DMS 273 (cell line): ENCODE measurements at regions not wholly inside any gene's neighbourhood (a gene's known extent, or its start where the extent isn't known, plus 50 kb on each side); places are given as distances from the start of the nearest gene placed in this dataset.
"Not testable (repeated sequence)": the region's sequence is repeated elsewhere in the genome, so short reads cannot be mapped to it uniquely, and the experiment has no call there.

ENCODE experiments used
- DNase-seq: peaks from one replicate; lab custom pipeline; 2025; ENCODE audit not compliant: unreplicated experiment; lab: John Stamatoyannopoulos, UW

DNA sequence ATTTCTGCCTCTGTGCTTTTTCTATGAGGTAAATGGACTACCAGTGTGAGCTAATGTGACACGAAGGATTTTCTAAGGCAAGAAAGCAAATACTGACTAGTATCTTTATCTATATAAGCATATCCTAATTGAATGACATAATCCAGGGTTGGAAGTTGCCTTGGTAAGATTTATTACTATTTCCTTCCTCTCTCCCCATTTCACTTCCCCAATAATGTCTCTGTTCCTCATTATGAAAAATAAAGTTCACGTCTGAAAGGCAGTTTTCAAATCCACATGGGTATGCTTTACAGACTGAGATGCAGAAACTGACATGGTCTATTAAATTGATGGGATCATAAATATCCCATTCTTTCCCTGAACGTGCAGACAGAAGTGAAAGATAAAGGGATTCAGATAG is 86.0 kb downstream of the DTWD1 start:
- DNase-seq: no peak

DNA sequence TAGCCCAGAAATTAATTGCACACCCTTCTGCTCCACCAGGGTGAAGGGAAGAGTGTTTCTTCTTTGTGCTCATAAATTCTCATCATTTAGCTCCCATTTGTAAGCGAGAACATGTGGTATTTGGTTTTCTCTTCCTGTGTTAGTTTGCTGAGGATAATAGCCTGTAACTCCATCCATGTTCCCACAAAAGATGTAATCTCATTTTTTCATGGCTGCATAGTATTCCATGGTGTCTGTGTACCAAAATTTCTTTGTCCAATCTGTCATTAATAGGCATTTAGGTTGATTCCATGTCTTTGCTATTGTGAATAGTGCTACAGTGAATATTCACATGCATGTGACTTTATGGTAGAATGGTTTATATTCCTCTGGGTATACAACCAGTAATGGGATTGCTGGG is 86.8 kb downstream of the DTWD1 start:
- DNase-seq: no peak

DNA sequence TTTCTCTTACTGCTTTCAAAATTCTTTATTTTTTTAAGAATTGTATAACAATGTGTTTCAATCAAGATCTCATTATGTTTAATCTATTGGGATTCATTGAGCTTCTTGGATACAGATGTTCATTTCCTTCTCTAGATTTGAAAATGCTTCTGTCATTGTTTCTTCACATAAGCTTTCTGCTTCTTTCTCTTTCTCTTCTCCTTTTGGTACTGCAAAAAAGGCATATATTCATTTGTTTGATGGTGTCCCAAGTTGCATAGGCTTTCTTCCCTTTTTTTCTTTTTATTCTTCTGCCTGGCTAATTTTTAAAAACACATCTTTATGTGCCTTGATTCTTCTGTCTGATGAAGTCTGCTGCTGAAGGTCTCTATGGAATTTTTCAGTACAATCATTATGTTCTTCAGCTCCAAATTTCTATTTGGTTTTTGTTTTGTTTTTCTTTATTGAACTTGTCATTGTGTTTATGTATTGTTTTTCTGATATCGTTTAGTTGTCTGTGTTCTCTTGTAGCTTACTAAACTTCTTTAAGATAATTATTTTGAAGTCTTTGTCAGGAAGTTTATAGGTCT is 88.9 kb downstream of the DTWD1 start:
- DNase-seq: no peak

DNA sequence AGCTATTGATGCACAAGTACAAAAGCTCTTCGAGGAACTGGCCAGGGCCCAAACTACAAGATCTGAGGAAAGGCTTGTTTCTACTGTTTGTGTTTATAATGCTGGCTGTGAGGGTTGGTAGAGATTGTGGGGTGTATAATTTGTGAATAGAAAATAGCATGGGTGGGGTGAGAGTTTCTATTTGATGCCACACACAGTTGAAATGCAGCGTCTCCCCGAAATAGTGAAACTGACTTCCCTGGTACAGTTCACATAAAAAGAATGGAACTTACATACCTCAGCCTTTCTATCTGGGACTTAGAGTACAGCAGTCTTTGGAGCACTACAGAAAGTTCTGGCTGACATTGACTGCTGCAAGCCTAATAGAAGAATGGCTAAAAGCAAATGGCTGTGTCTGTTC is 91.3 kb downstream of the DTWD1 start:
- DNase-seq: no peak

DNA sequence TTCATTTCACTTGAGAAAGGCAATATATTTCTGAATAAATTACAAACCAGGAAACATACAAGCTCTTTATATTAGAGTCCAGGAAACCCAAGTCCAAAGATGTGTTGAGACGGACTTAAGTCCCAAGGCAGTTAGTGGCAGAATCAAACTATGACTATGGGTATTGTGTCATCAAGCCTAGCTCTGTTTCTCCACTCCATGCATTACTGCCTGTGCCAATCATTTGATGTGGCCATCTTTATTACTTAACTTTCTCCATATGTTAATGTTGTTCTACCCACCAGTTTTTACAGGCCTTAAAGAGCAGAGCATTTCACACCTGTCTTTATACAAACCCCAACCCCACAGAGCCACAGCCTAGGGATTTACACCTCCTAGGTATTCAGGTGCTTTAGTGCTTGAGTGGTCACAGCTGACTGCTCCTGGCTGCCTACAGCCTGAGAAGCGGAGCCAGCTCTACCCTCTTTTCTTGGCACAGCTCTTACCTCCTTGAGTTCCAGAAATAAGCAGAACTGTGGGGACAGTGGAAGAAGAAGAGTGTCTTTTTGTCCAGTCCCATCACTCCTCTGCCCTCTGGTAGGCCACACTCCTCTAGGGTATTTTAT is 92.1 kb downstream of the DTWD1 start:
- no peak for DNase-seq

DNA sequence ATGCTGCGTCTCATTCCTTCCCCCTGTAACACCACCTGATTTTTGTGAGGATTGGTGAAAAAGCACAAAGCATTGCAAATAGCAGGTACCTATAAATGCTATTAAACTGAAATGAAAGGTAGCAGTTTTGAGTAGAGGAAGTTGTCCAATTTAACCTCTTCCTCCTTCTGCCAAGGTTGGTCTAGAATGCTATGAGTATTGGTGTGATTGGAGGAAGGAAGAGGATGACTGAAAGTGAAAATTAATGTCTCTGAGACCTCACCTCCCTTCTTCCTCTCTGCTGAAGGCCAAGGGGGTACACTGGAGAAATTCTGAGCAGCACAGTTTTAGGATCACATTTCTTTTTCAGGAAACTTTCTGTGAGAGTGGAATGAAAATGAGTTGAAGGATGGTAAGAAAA is 94.4 kb downstream of the DTWD1 start:
- DNase-seq: no peak

DNA sequence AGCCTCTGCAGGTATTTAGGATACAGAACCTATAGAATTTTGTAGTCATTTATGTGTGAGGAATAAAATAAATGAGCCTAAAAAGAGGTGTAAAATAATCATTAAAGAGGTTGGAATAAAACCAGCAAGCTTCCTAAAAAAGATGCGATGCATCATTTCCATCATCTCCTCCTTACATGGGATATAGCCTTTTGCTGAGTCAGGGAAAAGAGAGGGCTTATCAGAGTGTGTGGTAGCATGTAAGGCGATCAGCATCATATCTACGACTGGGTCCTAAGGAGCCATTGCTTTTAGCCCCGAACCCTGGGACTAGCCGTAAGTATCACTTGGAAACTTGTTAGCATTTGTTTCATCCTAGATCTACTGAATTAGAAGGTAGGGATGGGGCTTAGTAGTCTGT is 94.9 kb downstream of the DTWD1 start:
- no peak for DNase-seq

DNA sequence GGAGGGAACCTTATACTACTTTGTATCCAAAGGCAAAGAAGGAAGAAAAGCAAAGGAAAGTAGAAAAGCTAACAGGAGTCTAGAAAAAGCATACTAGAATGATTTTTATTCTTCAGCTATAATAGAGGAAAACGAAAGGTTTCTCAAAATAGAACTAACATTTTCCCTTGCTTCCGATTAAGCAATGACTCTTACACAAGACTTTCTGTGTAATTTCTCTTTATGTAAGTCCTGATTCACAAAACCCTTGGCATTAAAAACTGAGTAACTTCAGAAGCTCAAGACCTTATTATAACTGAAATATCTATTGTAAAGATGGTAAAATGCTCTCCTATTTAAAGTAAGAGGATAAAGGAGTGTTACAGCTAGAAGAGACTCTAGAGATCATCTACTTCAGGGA is 97.4 kb downstream of the DTWD1 start:
- DNase-seq: no peak

DNA sequence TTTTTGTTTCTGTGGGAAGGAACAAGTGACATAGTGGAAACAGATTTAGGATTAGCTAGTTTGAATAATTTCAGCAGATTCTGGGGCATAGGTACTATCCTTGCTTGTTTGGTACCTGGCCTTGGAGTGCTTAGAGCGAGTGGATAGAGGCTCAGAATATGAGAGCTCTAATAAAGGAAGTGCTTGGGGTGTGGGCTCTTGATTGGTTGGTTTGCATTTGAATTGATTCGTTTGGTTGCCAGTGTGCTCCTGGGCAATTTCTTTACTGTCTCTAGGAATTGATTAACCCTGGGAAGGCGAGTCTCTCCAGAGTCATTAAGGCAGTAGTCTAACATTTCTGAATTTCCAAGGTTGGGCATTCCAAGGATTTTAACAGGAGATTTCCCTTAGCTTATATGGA is 98.0 kb downstream of the DTWD1 start:
- no peak for DNase-seq

DNA sequence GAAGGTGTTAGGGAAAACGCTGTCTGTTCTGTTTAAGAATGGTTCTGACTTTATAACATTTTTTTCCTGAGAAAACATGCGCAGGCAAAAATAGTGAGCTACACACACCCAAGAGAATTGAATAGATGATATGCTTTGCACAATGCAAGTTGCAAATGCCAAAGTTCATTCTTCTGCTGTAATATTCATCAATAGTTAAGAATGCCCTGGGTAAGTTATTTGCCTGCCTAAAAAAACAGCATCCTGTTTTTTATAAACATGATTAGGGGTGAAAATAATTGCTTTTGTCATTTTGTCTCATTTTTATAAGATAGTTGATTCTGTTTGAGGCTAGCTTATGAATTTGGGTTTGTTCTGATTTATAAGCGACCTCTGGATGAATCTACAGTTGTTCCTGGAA is 99.4 kb downstream of the DTWD1 start:
- DNase-seq: no peak

DNA sequence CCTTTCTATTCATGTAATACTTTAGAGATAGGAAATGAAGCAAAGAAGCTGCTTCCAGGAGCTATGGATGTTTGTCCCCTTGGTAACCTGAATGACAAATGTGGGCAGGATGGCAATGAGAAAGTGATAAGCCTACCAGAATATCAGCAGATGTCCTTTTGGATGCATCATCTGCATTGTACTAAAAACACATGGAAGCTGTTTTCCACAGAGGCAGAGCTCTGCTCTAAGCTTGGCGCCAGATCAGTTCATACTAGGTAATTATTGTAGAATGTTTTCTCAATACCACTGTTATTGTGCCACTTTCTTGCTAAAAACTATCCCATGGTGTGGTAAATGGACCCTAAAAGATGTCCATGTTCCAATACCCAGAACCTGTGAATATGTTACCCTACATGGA is 100.2 kb downstream of the DTWD1 start:
- DNase-seq: no peak

DNA sequence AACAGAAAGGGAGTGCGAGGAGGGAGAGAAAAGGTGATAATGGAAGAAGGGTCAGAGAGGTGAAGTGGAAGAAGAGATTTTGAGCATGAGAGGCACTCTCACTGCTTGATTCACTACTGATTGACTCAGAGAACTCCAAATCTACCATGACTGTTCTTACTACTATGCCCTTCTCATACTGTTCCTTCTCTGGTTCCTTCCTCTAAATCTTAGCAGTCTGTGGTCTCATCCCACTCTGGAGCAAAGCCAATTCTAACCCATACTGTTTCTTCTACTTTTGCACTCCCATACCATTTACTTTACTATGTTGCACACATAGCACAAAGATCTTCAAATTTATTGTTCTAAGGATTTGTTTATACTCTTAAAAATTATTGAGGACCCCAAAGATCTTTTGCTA is 100.8 kb downstream of the DTWD1 start:
- no peak for DNase-seq

DNA sequence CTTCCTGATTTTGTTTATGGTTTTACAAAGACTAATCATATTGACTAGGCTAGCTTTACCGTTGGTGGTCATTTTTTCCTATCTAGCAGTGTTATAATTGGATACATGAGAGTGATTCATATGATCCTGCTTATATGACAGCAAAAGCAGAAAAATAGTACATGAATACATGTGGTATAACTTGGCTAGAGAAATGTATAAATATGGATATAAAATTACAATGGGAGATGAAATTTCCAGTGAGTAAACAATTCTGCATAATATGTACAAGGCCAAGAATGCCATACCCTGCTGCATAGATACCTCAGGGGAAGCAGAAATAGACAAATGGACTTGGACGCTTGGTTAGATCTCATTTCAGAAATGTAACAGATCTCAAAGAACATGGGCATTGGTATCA is 103.1 kb downstream of the DTWD1 start:
- DNase-seq: no peak

DNA sequence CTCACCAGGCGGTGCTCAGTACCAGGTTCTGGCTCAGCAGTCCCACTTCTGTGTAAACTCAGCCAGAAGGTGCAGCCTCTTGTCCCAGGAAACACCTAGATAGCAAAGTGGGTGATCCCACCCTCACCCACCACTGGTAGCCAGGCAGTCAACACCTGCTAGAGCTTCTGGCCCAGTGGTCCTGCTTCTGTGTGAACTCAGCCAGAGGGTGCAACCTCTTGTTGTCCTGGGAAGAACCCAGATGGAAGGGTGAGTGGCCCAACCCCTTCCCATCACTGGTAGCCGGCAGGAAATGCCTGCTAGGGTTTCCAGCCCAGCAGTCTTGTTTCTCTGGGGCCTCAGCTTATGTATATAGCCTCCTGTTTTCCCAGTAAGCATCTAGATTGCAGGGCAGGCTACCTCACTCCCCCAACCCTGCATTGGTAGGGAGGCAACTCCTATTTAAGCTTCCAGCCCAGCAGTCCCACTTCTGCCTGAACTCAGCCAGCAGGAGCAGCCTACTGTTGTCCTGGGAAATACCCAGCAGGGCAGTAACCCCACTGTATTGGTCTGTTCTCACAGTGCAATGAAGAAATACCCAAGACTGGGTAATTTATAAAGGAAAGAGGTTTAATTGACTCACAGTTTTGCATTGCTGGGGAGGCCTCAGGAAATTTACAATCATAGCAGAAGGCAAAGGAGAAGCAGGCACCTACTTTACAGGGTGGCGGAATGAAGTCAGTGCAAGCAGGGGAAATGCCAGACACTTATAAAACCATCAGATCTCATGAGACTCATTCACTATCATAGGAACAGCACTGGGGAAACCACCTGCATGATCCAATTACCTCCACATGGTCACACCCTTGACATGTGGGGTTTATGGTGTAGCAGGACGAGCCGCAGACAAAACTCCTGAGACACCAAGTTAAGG is 110.6 kb downstream of the DTWD1 start:
- peak; percentile 3 for DNase-seq

DNA sequence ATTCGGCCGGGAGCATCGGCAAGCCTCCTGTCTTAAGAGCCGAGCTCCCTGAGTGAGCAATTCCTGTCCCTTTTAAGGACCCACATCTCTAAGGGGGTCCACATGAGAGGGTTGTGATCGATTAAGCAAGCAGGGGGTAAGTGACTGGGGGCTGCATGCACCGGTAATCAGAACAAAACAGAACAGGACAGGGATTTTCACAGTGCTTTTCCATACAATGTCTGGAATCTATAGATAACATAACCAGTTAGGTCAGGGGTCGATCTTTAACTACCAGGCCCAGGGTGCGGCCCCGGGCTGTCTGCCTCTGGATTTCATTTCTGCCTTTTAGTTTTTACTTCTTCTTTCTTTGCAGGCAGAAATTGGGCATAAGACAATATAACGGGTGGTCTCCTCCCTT is 111.3 kb downstream of the DTWD1 start:
- not testable (repeated sequence) for DNase-seq

DNA sequence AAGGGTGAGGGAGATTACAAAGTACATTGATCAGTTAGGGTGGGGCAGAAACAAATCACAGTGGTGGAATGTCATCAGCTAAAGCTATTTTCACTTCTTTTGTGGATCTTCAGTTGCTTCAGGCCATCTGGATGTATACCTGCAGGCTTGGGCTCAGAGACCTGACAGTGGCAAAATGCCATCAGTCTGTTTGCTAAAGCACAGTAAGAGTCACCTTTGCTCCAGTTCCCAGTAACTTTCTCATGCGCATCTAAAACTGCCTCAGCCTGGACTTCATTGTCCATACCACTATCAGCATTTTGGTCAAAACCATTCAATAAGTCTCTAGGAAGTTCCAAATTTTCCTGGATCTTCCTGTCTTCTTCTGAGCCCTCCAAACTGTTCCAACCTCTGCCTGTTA is 113.2 kb downstream of the DTWD1 start:
- DNase-seq: peak; percentile 9

DNA sequence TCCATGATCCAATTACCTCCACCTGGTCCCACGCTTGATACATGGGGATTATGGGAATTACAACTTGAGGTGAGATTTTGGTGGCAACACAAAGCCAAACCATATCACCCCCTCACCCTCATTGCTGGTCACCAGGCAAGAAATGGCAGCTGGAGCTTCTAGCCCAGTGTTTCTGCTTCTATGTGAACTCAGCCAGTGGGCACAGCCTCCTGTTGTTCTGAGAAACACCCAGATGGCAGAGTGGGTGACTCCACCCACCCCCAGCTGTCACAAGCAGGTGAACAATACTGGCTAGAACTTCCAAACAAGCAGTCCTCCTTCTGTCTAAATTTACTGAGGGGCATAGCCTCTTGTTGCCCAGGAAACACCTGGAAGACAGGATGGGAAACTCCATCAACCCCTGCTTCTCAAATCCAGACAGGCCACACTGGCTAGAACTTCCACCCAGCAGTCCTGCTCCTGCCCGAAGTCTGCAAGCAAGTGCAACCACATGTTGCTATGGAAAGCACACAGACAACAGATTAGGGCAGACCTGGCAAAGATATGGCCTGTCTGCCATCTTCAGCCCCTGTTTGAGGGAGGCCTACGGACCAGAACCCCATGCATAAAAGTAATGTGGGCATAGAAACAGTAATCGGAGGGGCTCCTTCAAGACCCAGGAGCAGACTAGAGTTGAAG is 114.1 kb downstream of the DTWD1 start:
- DNase-seq: peak; percentile 87

DNA sequence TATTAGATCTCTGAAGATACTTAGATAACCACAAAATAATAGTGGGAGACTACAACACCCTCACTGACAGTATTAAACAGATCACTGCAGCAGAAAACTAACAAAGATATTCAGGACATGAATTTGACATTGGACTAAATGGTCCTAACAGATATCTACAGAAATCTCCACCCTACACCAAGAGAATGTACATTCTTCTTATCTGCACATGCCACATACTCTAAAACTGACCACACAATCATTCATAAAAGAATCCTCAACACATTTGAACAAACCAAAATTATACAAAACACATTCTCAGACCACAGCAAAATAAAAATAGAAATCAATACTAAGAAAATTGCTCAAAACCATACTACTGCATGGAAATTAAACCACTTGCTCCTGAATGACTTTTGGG is 116.3 kb downstream of the DTWD1 start:
- DNase-seq: no peak

DNA sequence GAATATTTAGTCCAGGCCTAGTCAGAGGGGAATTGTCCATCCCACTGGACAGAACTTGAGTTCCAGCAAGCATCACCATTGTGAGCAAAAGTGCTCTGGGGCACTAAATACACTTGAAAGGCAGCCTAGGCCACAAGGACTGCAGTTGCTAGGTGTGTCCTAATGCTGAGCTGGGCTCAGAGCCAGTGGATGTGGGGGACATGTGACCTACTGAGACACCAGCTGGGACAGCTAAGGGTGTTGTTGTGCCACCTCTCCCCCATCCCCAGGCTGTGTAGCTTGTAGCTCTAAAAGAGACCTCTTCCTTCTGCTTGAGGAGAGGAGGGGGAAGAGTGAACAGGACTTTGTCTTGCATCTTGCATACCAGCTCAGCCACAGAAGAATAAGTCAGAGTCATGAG is 120.9 kb downstream of the DTWD1 start:
- DNase-seq: peak; percentile 43

DNA sequence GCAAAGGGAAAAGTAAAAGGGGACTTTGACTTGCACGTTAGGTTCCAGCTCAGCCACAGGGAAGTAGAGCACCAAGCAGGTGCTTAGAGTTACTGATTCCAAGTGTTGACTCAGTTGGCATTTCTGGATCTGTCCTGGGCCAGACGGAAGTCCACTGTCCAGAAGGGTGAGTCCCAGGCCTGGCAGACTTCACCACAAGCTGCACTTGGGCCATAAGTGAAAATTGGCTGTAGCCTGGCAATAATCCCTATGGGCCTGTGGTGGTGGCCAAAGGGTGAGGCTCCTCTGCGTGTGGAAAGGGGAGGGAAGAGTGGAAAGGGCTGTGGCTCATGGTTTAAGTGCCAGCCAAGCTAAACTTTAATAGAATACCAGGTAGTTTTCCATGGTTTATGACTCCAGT is 121.5 kb downstream of the DTWD1 start:
- DNase-seq: no peak

DNA sequence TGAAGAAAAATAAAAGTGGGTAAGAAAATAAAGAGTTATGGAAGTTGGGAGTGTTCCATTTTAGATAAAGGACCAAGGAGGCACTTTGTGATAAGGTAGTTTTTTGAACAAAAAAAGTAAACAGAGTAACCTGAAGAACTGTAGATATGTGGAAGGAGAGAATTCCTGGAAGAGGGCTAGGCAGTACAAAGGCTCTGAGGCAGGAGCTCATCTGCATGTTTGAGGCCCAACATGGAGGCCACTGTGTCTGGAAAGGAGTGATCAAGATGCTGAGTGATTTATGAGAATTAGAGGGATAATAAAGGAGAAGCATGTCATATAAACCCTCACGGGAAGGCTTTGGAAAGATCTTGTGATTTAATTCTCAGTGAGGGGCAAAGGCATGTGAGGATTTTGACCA is 126.5 kb downstream of the DTWD1 start:
- no peak for DNase-seq

DNA sequence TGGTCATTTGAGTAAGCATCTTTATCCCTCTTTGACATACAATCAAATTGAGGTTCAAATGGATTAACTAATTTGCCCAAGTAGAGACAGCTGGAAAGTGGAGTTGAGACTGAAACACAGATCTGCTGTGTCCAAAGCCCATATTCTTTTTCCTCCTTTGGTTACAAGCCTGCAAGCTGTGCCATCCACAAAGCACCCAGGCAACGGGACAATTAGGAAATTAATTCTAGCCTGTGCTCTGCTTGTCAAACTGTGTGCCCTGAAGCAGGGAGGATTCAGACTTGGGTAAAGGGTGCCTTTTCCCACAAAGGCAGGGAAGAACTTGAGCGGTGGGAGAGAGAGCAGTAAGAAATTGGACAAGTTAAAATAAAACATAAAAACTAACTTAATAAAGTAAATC is 127.9 kb downstream of the DTWD1 start:
- DNase-seq: peak; percentile 28
